Smooth muscle cell (in vitro differentiated cells): ENCODE measurements at regions not wholly inside any gene's neighbourhood (a gene's known extent, or its start where the extent isn't known, plus 50 kb on each side); places are given as distances from the start of the nearest gene placed in this dataset.
"Not testable (repeated sequence)": the region's sequence is repeated elsewhere in the genome, so short reads cannot be mapped to it uniquely, and the experiment has no call there.

Experiments used
- DNase-seq: peaks from one replicate; lab custom pipeline; 2025; ENCODE audit not compliant: unreplicated experiment; lab: John Stamatoyannopoulos, UW
- H2AFZ ChIP-seq: fragments of 200-600 bp; sonication (generic); 2 replicates; pipeline ENCODE4 v1.6.0; 2016; ENCODE audit warnings: antibody characterized with exemption, low read depth, mild to moderate bottlenecking
- H3F3A ChIP-seq: fragments of 200-600 bp; sonication (generic); 2 replicates; pipeline ENCODE4 v1.6.0; 2017; ENCODE audit warnings: antibody characterized with exemption, low read depth
- H3K27ac ChIP-seq: fragments of 200-600 bp; sonication (generic); 2 replicates; pipeline ENCODE4 v1.5.1; 2016; ENCODE audit warnings: low read depth, mild to moderate bottlenecking
- H3K27me3 ChIP-seq: fragments of 200-600 bp; sonication (generic); 2 replicates; pipeline ENCODE4 v1.6.1; 2016; ENCODE audit warnings: low read depth, mild to moderate bottlenecking
- H3K36me3 ChIP-seq: fragments of 200-600 bp; sonication (generic); 2 replicates; pipeline ENCODE4 v1.5.1; 2016; ENCODE audit warnings: low read depth
- H3K4me1 ChIP-seq: fragments of 200-600 bp; sonication (generic); 2 replicates; pipeline ENCODE4 v1.5.1; 2016; ENCODE audit warnings: low read depth
- H3K4me2 ChIP-seq: fragments of 200-600 bp; sonication (generic); 2 replicates; pipeline ENCODE4 v1.6.0; 2016; ENCODE audit warnings: mild to moderate bottlenecking
- H3K4me3 ChIP-seq: fragments of 200-600 bp; sonication (generic); 2 replicates; pipeline ENCODE4 v1.5.1; 2016; ENCODE audit warnings: mild to moderate bottlenecking
- H3K79me2 ChIP-seq: fragments of 200-600 bp; sonication (generic); 2 replicates; pipeline ENCODE4 v1.6.0; 2016; ENCODE audit warnings: low read depth, mild to moderate bottlenecking
- H3K9ac ChIP-seq: fragments of 200-600 bp; sonication (generic); 2 replicates; pipeline ENCODE4 v1.6.0; 2016; ENCODE audit warnings: low read depth
- H3K9me3 ChIP-seq: fragments of 200-600 bp; sonication (generic); replicated peaks from 2 replicates; pipeline ENCODE4 v1.5.1; 2016; ENCODE audit warnings: low read depth
- H4K20me1 ChIP-seq: fragments of 200-600 bp; sonication (generic); 2 replicates; pipeline ENCODE4 v1.6.0; 2016; ENCODE audit warnings: low read depth
- WGBS: methylation state at CpG from one replicate; pipeline ENCODE4 v1.1.7; 2016; ENCODE audit warnings: low lambda C conversion rate; 5-methylcytosine and 5-hydroxymethylcytosine counted together

GRCh38 chr7:149930374-149931068 lies 56.8 kb downstream of the ATP6V0E2 start:
- not testable (repeated sequence) for H2AFZ ChIP-seq, H4K20me1 ChIP-seq, H3K4me1 ChIP-seq, H3K27me3 ChIP-seq, H3K4me2 ChIP-seq, H3F3A ChIP-seq, H3K9me3 ChIP-seq, H3K4me3 ChIP-seq, H3K9ac ChIP-seq, H3K79me2 ChIP-seq, H3K27ac ChIP-seq, H3K36me3 ChIP-seq, DNase-seq
- WGBS = 56% methylated on average over 7 of the region's 7 CpGs

GRCh38 chr7:149933776-149934175 lies 60.0 kb downstream of the ATP6V0E2 start:
- not testable (repeated sequence) for H3K4me2 ChIP-seq, H4K20me1 ChIP-seq
- 92% methylated on average over 4 of the region's 5 CpGs for WGBS

GRCh38 chr7:149947346-149947745 lies 73.6 kb downstream of the ATP6V0E2 start:
- H3K79me2 ChIP-seq, H3K36me3 ChIP-seq, H4K20me1 ChIP-seq, H3K4me2 ChIP-seq, H2AFZ ChIP-seq, H3F3A ChIP-seq, H3K4me3 ChIP-seq, H3K27ac ChIP-seq, H3K9ac ChIP-seq, H3K4me1 ChIP-seq, H3K9me3 ChIP-seq, H3K27me3 ChIP-seq, DNase-seq: not testable (repeated sequence)
- no CpG with 5 or more reads among the region's 4 CpGs for WGBS

More at GRCh38 chr7:149933776-149934175, 60.0 kb downstream of the ATP6V0E2 start:
- not testable (repeated sequence) for H3K9ac ChIP-seq, H3K9me3 ChIP-seq, H3K27ac ChIP-seq, H3K79me2 ChIP-seq, DNase-seq, H3K36me3 ChIP-seq, H3K27me3 ChIP-seq, H2AFZ ChIP-seq, H3K4me1 ChIP-seq, H3K4me3 ChIP-seq, H3F3A ChIP-seq

- not testable (repeated sequence) for H3K9me3 ChIP-seq, H3K79me2 ChIP-seq, H3K36me3 ChIP-seq, H3F3A ChIP-seq, H3K27me3 ChIP-seq, H4K20me1 ChIP-seq, H3K4me1 ChIP-seq, H3K4me2 ChIP-seq, H3K27ac ChIP-seq, H3K9ac ChIP-seq, DNase-seq, H3K4me3 ChIP-seq, H2AFZ ChIP-seq
- WGBS = 93% methylated on average over 10 of the region's 13 CpGs
Observed at GRCh38 chr7:149948444-149948843, 74.7 kb downstream of the ATP6V0E2 start.

- H3K4me3 ChIP-seq, H3F3A ChIP-seq, H3K4me2 ChIP-seq, H3K27me3 ChIP-seq, H3K79me2 ChIP-seq, H4K20me1 ChIP-seq, H3K4me1 ChIP-seq, DNase-seq, H2AFZ ChIP-seq, H3K9ac ChIP-seq, H3K9me3 ChIP-seq, H3K36me3 ChIP-seq, H3K27ac ChIP-seq: not testable (repeated sequence)
- WGBS = 76% methylated on average over 8 of the region's 13 CpGs
Observed at GRCh38 chr7:149949863-149950577, 76.3 kb downstream of the ATP6V0E2 start.

GRCh38 chr7:149950578-149950924 lies 76.8 kb downstream of the ATP6V0E2 start:
- not testable (repeated sequence) for H3K36me3 ChIP-seq, H2AFZ ChIP-seq, H3K79me2 ChIP-seq, H3K4me3 ChIP-seq, H4K20me1 ChIP-seq, H3F3A ChIP-seq, H3K27ac ChIP-seq, H3K27me3 ChIP-seq, H3K4me1 ChIP-seq, H3K9ac ChIP-seq, H3K4me2 ChIP-seq, DNase-seq, H3K9me3 ChIP-seq
- WGBS = no CpG with 5 or more reads among the region's 4 CpGs

- not testable (repeated sequence) for H3K4me1 ChIP-seq, H3K36me3 ChIP-seq, H4K20me1 ChIP-seq, H3K9ac ChIP-seq, H3K27ac ChIP-seq, DNase-seq, H3K27me3 ChIP-seq, H3K4me3 ChIP-seq, H3K79me2 ChIP-seq, H2AFZ ChIP-seq, H3K4me2 ChIP-seq, H3K9me3 ChIP-seq, H3F3A ChIP-seq
- WGBS = 90% methylated on average over 2 of the region's 2 CpGs
Observed at GRCh38 chr7:149951579-149951978, 77.8 kb downstream of the ATP6V0E2 start.

GRCh38 chr7:149958880-149959279 lies 85.1 kb downstream of the ATP6V0E2 start:
- 52% methylated on average over 2 of the region's 2 CpGs for WGBS
- not testable (repeated sequence) for H3K4me1 ChIP-seq

More at GRCh38 chr7:149958880-149959279, 85.1 kb downstream of the ATP6V0E2 start:
- H4K20me1 ChIP-seq, H3K27ac ChIP-seq, H2AFZ ChIP-seq, H3K9me3 ChIP-seq, H3K4me3 ChIP-seq, DNase-seq, H3K27me3 ChIP-seq, H3K36me3 ChIP-seq, H3K9ac ChIP-seq, H3K4me2 ChIP-seq, H3F3A ChIP-seq, H3K79me2 ChIP-seq: not testable (repeated sequence)
